IPS-18a (cell line): ENCODE measurements at regions not wholly inside any gene's neighbourhood (a gene's known extent, or its start where the extent isn't known, plus 50 kb on each side); places are given as distances from the start of the nearest gene placed in this dataset.

Experiments used
- H3K27ac ChIP-seq: one replicate; pipeline ENCODE4 v1.5.1; 2013; ENCODE audit warnings: low read length
- H3K27me3 ChIP-seq: one replicate; pipeline ENCODE4 v1.6.1; 2013; ENCODE audit warnings: mild to moderate bottlenecking, low read length; ENCODE audit not compliant: control insufficient read depth, insufficient read depth
- H3K36me3 ChIP-seq: one replicate; pipeline ENCODE4 v1.6.1; 2013; ENCODE audit warnings: low read depth, low read length; ENCODE audit not compliant: control insufficient read depth
- H3K4me1 ChIP-seq: one replicate; pipeline ENCODE4 v1.6.1; 2013; ENCODE audit warnings: low read depth, low read length; ENCODE audit not compliant: control insufficient read depth
- H3K4me3 ChIP-seq: one replicate; pipeline ENCODE4 v1.5.1; 2013; ENCODE audit warnings: low read length
- H3K9ac ChIP-seq: one replicate; pipeline ENCODE4 v1.6.1; 2013; ENCODE audit warnings: mild to moderate bottlenecking, low read length, moderate library complexity
- H3K9me3 ChIP-seq: one replicate; pipeline ENCODE4 v1.6.1; 2013; ENCODE audit warnings: low read depth, low read length; ENCODE audit not compliant: control insufficient read depth

- no peak overlapping the region for H3K27ac ChIP-seq
- no peaks in the 10 kb centered on the region for H3K27me3 ChIP-seq
- H3K9ac ChIP-seq = no peak overlapping the region
- no peak overlapping the region for H3K4me3 ChIP-seq
- no peaks in the 10 kb centered on the region for H3K9me3 ChIP-seq
- no peaks in the 10 kb centered on the region for H3K36me3 ChIP-seq
- H3K4me1 ChIP-seq = no peaks in the 10 kb centered on the region
Observed at GRCh38 chr21:35962917-35963316, 97.4 kb downstream of the SETD4 start.

- H3K27ac ChIP-seq = no peak overlapping the region
Observed at GRCh38 chr21:35954066-35954465, 106.3 kb downstream of the SETD4 start.

GRCh38 chr21:35953597-35953996 is 106.7 kb downstream of the SETD4 start:
- Histone ChIP-seq H3K27ac (no peak overlapping the region), H3K27me3 (no peaks in the 10 kb centered on the region), H3K4me1 (no peaks in the 10 kb centered on the region), H3K4me3 (no peak overlapping the region), H3K36me3 (no peaks in the 10 kb centered on the region), H3K9me3 (no peaks in the 10 kb centered on the region), H3K9ac (no peak overlapping the region)

More at GRCh38 chr21:35954066-35954465, 106.3 kb downstream of the SETD4 start:
- Histone ChIP-seq H3K27me3 (no peaks in the 10 kb centered on the region), H3K9ac (no peak overlapping the region), H3K4me1 (no peaks in the 10 kb centered on the region), H3K9me3 (no peaks in the 10 kb centered on the region), H3K36me3 (no peaks in the 10 kb centered on the region), H3K4me3 (no peak overlapping the region)

- no peaks in the 10 kb centered on the region for H3K27me3 ChIP-seq
- H3K27ac ChIP-seq = no peak overlapping the region
- no peak overlapping the region for H3K4me3 ChIP-seq
- H3K9ac ChIP-seq = no peak overlapping the region
- H3K36me3 ChIP-seq = no peaks in the 10 kb centered on the region
- H3K9me3 ChIP-seq = no peaks in the 10 kb centered on the region
- H3K4me1 ChIP-seq = no peaks in the 10 kb centered on the region
Observed at GRCh38 chr21:35952651-35953340, 107.5 kb downstream of the SETD4 start.

- Histone ChIP-seq H3K36me3 (no peaks in the 10 kb centered on the region), H3K4me1 (no peaks in the 10 kb centered on the region), H3K27me3 (no peaks in the 10 kb centered on the region), H3K27ac (no peak overlapping the region), H3K4me3 (no peak overlapping the region), H3K9ac (no peak overlapping the region), H3K9me3 (no peaks in the 10 kb centered on the region)
Observed at GRCh38 chr21:35948982-35949381, 111.3 kb downstream of the SETD4 start.

GRCh38 chr21:35945089-35945671 is 115.1 kb downstream of the SETD4 start:
- Histone ChIP-seq H3K9me3 (no peaks in the 10 kb centered on the region), H3K36me3 (no peaks in the 10 kb centered on the region), H3K27me3 (no peaks in the 10 kb centered on the region), H3K4me1 (no peaks in the 10 kb centered on the region), H3K9ac (no peak overlapping the region), H3K27ac (no peak overlapping the region), H3K4me3 (no peak overlapping the region)

GRCh38 chr21:35943752-35944151 is 116.6 kb downstream of the SETD4 start:
- Histone ChIP-seq H3K27ac (no peak overlapping the region), H3K9ac (no peak overlapping the region), H3K36me3 (no peaks in the 10 kb centered on the region), H3K9me3 (no peaks in the 10 kb centered on the region), H3K4me3 (no peak overlapping the region), H3K4me1 (no peaks in the 10 kb centered on the region), H3K27me3 (no peaks in the 10 kb centered on the region)

GRCh38 chr21:35942211-35943144 is 117.8 kb downstream of the SETD4 start:
- no peaks in the 10 kb centered on the region for H3K27me3 ChIP-seq
- H3K27ac ChIP-seq = no peak overlapping the region
- H3K4me1 ChIP-seq = no peaks in the 10 kb centered on the region
- H3K9ac ChIP-seq = no peak overlapping the region
- no peaks in the 10 kb centered on the region for H3K9me3 ChIP-seq
- no peaks in the 10 kb centered on the region for H3K36me3 ChIP-seq
- no peak overlapping the region for H3K4me3 ChIP-seq

GRCh38 chr21:35940074-35940927 is 120.0 kb downstream of the SETD4 start:
- Histone ChIP-seq H3K9me3 (no peaks in the 10 kb centered on the region), H3K27ac (no peak overlapping the region), H3K27me3 (no peaks in the 10 kb centered on the region), H3K4me1 (no peaks in the 10 kb centered on the region), H3K9ac (no peak overlapping the region), H3K4me3 (no peak overlapping the region), H3K36me3 (no peaks in the 10 kb centered on the region)

GRCh38 chr21:35938446-35938845 is 121.9 kb downstream of the SETD4 start:
- Histone ChIP-seq H3K4me1 (no peaks in the 10 kb centered on the region), H3K9ac (no peak overlapping the region), H3K9me3 (no peaks in the 10 kb centered on the region), H3K27ac (no peak overlapping the region), H3K36me3 (no peaks in the 10 kb centered on the region), H3K27me3 (no peaks in the 10 kb centered on the region), H3K4me3 (no peak overlapping the region)

GRCh38 chr21:35933466-35933865 is 126.9 kb downstream of the SETD4 start:
- no peaks in the 10 kb centered on the region for H3K27me3 ChIP-seq
- no peaks in the 10 kb centered on the region for H3K9me3 ChIP-seq
- no peak overlapping the region for H3K4me3 ChIP-seq
- no peaks in the 10 kb centered on the region for H3K4me1 ChIP-seq
- H3K36me3 ChIP-seq = no peaks in the 10 kb centered on the region
- no peak overlapping the region for H3K9ac ChIP-seq
- no peak overlapping the region for H3K27ac ChIP-seq
